H9 (cell line): ENCODE measurements at regions not wholly inside any gene's neighbourhood (a gene's known extent, or its start where the extent isn't known, plus 50 kb on each side); places are given as distances from the start of the nearest gene placed in this dataset.

Source experiments
- DNase-seq: peaks from one replicate; pipeline ENCODE4 v3.0.0-alpha.2; 2017
- H2AFZ ChIP-seq: one replicate; pipeline ENCODE4 v1.6.1; 2013; ENCODE audit warnings: mild to moderate bottlenecking, low read length, control low read depth, moderate library complexity
- H2AK5ac ChIP-seq: 2 replicates; pipeline ENCODE4 v1.6.1; 2013; ENCODE audit warnings: low read length, control low read depth, mixed read lengths; ENCODE audit not compliant: insufficient read length
- H2BK120ac ChIP-seq: one replicate; pipeline ENCODE4 v1.6.1; 2013; ENCODE audit warnings: low read depth, mild to moderate bottlenecking, low read length, control low read depth, inconsistent platforms; ENCODE audit not compliant: poor library complexity, severe bottlenecking
- H2BK12ac ChIP-seq: 2 replicates; pipeline ENCODE4 v1.6.1; 2013; ENCODE audit warnings: low read length, control low read depth, mixed read lengths, low read depth; ENCODE audit not compliant: insufficient read length
- H2BK15ac ChIP-seq: 2 replicates; pipeline ENCODE4 v1.6.1; 2013; ENCODE audit warnings: low read depth, low read length, control low read depth
- H2BK20ac ChIP-seq: one replicate; pipeline ENCODE4 v1.6.1; 2013; ENCODE audit warnings: low read depth, mild to moderate bottlenecking, low read length, control low read depth, inconsistent platforms; ENCODE audit not compliant: poor library complexity, severe bottlenecking
- H2BK5ac ChIP-seq: 2 replicates; pipeline ENCODE4 v1.6.1; 2013; ENCODE audit warnings: low read length, control low read depth, mixed read lengths; ENCODE audit not compliant: insufficient read length
- H3K14ac ChIP-seq: 2 replicates; pipeline ENCODE4 v1.6.1; 2013; ENCODE audit warnings: low read length, control low read depth; ENCODE audit not compliant: insufficient read depth
- H3K18ac ChIP-seq: 2 replicates; pipeline ENCODE4 v1.6.1; 2013; ENCODE audit warnings: low read depth, mild to moderate bottlenecking, mixed read lengths, low read length, control low read depth; ENCODE audit not compliant: insufficient read length
- H3K23ac ChIP-seq: 2 replicates; pipeline ENCODE4 v1.6.1; 2013; ENCODE audit warnings: low read length, control low read depth, mixed read lengths, low read depth; ENCODE audit not compliant: insufficient read length
- H3K23me2 ChIP-seq: 2 replicates; pipeline ENCODE4 v1.6.1; 2013; ENCODE audit warnings: low read depth, mild to moderate bottlenecking, mixed read lengths, low read length, control low read depth; ENCODE audit not compliant: insufficient read length, poor library complexity, severe bottlenecking
- H3K27ac ChIP-seq: 2 replicates; pipeline ENCODE4 v1.5.1; 2013; ENCODE audit warnings: low read length, control low read depth, mixed read lengths, low read depth; ENCODE audit not compliant: insufficient read length
- H3K27me3 ChIP-seq: 2 replicates; pipeline ENCODE4 v1.6.1; 2013; ENCODE audit warnings: low read length, control low read depth, inconsistent platforms; ENCODE audit not compliant: insufficient read depth
- H3K4ac ChIP-seq: 2 replicates; pipeline ENCODE4 v1.6.1; 2013; ENCODE audit warnings: low read depth, mild to moderate bottlenecking, control low read depth, inconsistent platforms, low read length, moderate library complexity
- H3K4me1 ChIP-seq: 2 replicates; pipeline ENCODE4 v1.6.1; 2013; ENCODE audit warnings: low read length, control low read depth, inconsistent platforms; ENCODE audit not compliant: insufficient read depth
- H3K4me2 ChIP-seq: 2 replicates; pipeline ENCODE4 v1.6.1; 2013; ENCODE audit warnings: low read length, control low read depth, mixed read lengths; ENCODE audit not compliant: insufficient read length, insufficient read depth
- H3K56ac ChIP-seq: 2 replicates; pipeline ENCODE4 v1.6.1; 2013; ENCODE audit warnings: low read depth, mild to moderate bottlenecking, mixed read lengths, low read length, control low read depth; ENCODE audit not compliant: insufficient read length
- H3K79me1 ChIP-seq: 2 replicates; pipeline ENCODE4 v1.6.1; 2013; ENCODE audit warnings: low read depth, mild to moderate bottlenecking, moderate library complexity, low read length, control low read depth, inconsistent platforms; ENCODE audit not compliant: insufficient read depth, poor library complexity, severe bottlenecking
- H3K79me2 ChIP-seq: 2 replicates; pipeline ENCODE4 v1.6.1; 2013; ENCODE audit warnings: low read length, control low read depth, inconsistent platforms; ENCODE audit not compliant: insufficient read depth
- H3K9ac ChIP-seq: 2 replicates; pipeline ENCODE4 v1.6.1; 2013; ENCODE audit warnings: low read length, control low read depth, mixed read lengths; ENCODE audit not compliant: insufficient read length; ENCODE audit errors: extremely low read depth
- H3K9me3 ChIP-seq: one replicate; pipeline ENCODE4 v1.6.1; 2013; ENCODE audit warnings: low read depth, low read length, inconsistent platforms; ENCODE audit not compliant: control insufficient read depth
- H3T11ph ChIP-seq: one replicate; pipeline ENCODE4 v1.6.1; 2013; ENCODE audit warnings: mild to moderate bottlenecking, low read length, control low read depth, inconsistent platforms
- H4K20me1 ChIP-seq: one replicate; pipeline ENCODE4 v1.6.1; 2013; ENCODE audit not compliant: control insufficient read depth, insufficient read length, insufficient read depth
- H4K5ac ChIP-seq: 2 replicates; pipeline ENCODE4 v1.6.1; 2013; ENCODE audit warnings: low read depth, mild to moderate bottlenecking, mixed read lengths, low read length, control low read depth; ENCODE audit not compliant: insufficient read length
- H4K8ac ChIP-seq: replicated peaks from 2 replicates; pipeline ENCODE4 v1.6.1; 2013; ENCODE audit warnings: low read length, control low read depth, mixed read lengths, low read depth; ENCODE audit not compliant: insufficient read length
- H4K91ac ChIP-seq: 2 replicates; pipeline ENCODE4 v1.6.1; 2013; ENCODE audit warnings: low read depth, mild to moderate bottlenecking, moderate library complexity, mixed read lengths, low read length, control low read depth; ENCODE audit not compliant: insufficient read length
- H3K27ac Mint-ChIP-seq, 3 experiments: 2 replicates in 2 of 3; 3 replicates in 1 of 3; pipeline ENCODE4 v1.8.0; 2020 to 2021; ENCODE audit warnings: mixed read lengths in 3 of 3, mild to moderate bottlenecking in 1 of 3, moderate library complexity in 1 of 3
- H3K27me3 Mint-ChIP-seq: 2 replicates; pipeline ENCODE4 v1.8.0; 2021; ENCODE audit warnings: low read depth, mild to moderate bottlenecking, moderate library complexity, mixed read lengths
- H3K36me3 Mint-ChIP-seq, 3 experiments: 2 replicates in 2 of 3; 3 replicates in 1 of 3; pipeline ENCODE4 v1.8.0; 2020 to 2021; ENCODE audit warnings: low read depth in 3 of 3, mixed read lengths in 3 of 3; ENCODE audit not compliant: insufficient read depth in 1 of 3
- H3K4me1 Mint-ChIP-seq, 2 experiments: 2 replicates each; pipeline ENCODE4 v1.8.0; 2020; ENCODE audit warnings: mixed read lengths in 2 of 2
- H3K4me3 Mint-ChIP-seq, 2 experiments: 2 replicates in 1 of 2; 3 replicates in 1 of 2; pipeline ENCODE4 v1.8.0; 2020 to 2021; ENCODE audit warnings: mild to moderate bottlenecking in 2 of 2, mixed read lengths in 2 of 2, moderate library complexity in 1 of 2
- H3K9me3 Mint-ChIP-seq, 2 experiments: 2 replicates in 1 of 2; 3 replicates in 1 of 2; pipeline ENCODE4 v1.8.0; 2020; ENCODE audit warnings: mild to moderate bottlenecking in 2 of 2, mixed read lengths in 2 of 2, moderate library complexity in 1 of 2
- CTCF ChIP-seq: fragments of 200-600 bp; sonication (generic); conservative IDR thresholded peaks from 3 replicates; pipeline ENCODE4 v1.8.0; 2021; ENCODE audit warnings: antibody characterized with exemption, mild to moderate bottlenecking
- WGBS: extraction: QIAGEN DNeasy Blood & Tissue Kit; methylation state at CpG from one replicate; pipeline ENCODE4 v1.1.7; 2013; ENCODE audit warnings: missing lambda C conversion rate, low lambda C conversion rate, mixed read lengths; ENCODE audit not compliant: insufficient read length; ENCODE audit errors: extremely low coverage; 5-methylcytosine and 5-hydroxymethylcytosine counted together

DNA sequence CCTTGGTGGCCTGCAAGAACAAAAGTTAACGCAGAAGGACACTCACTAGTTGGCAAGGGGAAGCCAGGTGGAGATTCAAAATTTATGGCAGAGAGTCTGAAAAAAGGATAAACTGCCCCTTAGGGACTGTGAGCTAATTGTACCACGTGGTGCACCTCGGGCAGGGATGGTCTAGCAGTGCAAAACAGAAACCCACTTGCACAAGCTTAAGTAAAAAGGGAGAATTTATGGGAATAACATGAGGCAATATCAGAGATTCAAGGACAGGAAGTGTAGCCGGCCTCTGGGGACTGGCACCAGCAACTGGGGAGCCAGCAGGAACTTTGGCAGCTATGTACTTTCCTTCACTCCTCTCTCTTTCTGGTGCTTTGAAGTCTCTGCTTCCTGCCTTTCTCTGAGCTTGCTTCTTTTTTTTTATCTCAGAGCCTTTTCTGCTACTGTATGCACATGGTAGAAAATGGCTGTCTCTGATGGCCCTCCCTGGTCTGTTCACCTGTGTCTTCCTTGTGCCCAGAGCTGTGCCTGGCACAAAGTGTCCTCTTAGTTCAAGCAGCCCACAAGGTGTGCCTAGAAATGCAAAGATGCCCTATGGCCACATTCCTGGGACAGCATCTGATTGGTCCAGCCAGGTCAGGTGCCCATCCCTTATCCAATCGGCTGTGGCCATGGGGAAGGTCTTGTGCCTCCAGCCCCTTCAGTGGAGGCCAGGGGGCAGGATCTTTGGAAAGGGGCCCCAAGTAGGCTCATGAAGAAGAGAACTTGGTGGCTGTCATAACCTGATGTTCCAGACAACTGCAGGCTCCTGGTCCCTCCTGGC, 114.8 kb upstream of the ATP6AP2 start:
- Histone ChIP-seq H3K56ac (no peak overlapping the region), H3K18ac (no peak overlapping the region), H3K79me2 (no peaks in the 10 kb centered on the region), H2BK5ac (no peak overlapping the region), H3T11ph (no peak overlapping the region), H3K4me2 (no peak overlapping the region), H4K20me1 (no peaks in the 10 kb centered on the region), H3K79me1 (no peaks in the 10 kb centered on the region), H3K23me2 (no peaks in the 10 kb centered on the region), H2BK15ac (no peak overlapping the region), H3K4ac (no peak overlapping the region), H4K91ac (no peak overlapping the region), H3K14ac (no peak overlapping the region), H3K4me1 (peaks cover 4% of the 10 kb centered on the region; the same call in 1 of the 2 replicates), H3K9ac (no peak overlapping the region), H3K23ac (no peak overlapping the region), H2BK120ac (no peak overlapping the region), H2BK20ac (no peak overlapping the region), H2BK12ac (no peak overlapping the region), H2AK5ac (no peak overlapping the region), H3K27ac (no peak overlapping the region), H3K9me3 (no peaks in the 10 kb centered on the region), H4K8ac (no peak overlapping the region), H4K5ac (no peak overlapping the region), H2AFZ (no peak overlapping the region), H3K27me3 (no peaks in the 10 kb centered on the region)
- H3K36me3 Mint-ChIP-seq: peaks cover 0 to 4% (median 0%) of the 10 kb centered on the region in 3 experiments; a peak in 4 of 7 replicates
- H3K9me3 Mint-ChIP-seq: peaks cover 66 to 68% of the 10 kb centered on the region in 2 experiments
- H3K4me3 Mint-ChIP-seq: no peak overlapping the region
- H3K27ac Mint-ChIP-seq: no peak overlapping the region
- TF ChIP-seq CTCF: no peak
- H3K27me3 Mint-ChIP-seq: peaks cover 11% of the 10 kb centered on the region
- DNase-seq: no peak
- peaks cover 8 to 18% of the 10 kb centered on the region in 2 experiments; a peak in 3 of 4 replicates for H3K4me1 Mint-ChIP-seq
- no CpG with 5 or more reads among the region's 5 CpGs for WGBS
